ENCODE measurements at regions not wholly inside any gene's neighbourhood (a gene's known extent, or its start where the extent isn't known, plus 50 kb on each side); places are given as distances from the start of the nearest gene placed in this dataset.

DNA sequence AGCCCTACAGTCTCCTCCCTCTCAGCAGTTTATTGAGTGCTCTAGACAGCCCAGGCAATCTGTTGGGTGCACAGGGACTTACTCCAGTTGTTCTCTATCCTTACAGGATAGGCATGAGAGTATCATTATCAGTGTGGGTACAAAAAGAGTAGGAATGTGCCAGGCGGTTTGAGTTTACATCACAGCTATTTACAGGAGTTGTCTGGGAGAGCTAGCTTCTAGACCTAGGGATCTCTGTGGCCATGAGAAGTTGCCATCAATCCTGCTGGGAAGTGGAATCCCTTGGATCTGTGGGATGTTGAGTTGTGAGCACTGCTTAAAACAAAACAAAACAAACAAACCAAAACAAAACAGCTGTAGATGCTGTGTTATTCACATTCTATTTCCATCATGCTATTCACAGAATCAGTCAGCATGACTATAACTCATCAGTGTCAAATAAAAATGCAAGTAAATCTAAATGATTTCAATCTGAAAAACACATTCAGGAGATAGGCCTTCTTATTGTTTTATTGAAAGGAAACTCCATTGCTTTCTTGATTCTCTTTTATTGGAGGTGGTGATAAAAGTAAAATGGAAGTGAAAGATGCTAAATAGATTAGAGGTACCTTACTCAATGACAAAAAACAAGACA lies 552.4 kb upstream of the ZNF608 start:
- no peaks in the 10 kb centered on the region for H3K9me3 ChIP-seq
- no peak for DNase-seq (ENCODE audit: low read depth in 1 of 2, low spot score in 1 of 2)
- WGBS (ENCODE audit: missing lambda C conversion rate) = 38% methylated on average over 1 of the region's 1 CpG
- H3K4me3 ChIP-seq = no peak overlapping the region
- TF ChIP-seq, protein P1, sequence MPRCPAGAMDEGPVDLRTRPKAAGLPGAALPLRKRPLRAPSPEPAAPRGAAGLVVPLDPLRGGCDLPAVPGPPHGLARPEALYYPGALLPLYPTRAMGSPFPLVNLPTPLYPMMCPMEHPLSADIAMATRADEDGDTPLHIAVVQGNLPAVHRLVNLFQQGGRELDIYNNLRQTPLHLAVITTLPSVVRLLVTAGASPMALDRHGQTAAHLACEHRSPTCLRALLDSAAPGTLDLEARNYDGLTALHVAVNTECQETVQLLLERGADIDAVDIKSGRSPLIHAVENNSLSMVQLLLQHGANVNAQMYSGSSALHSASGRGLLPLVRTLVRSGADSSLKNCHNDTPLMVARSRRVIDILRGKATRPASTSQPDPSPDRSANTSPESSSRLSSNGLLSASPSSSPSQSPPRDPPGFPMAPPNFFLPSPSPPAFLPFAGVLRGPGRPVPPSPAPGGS (IDR thresholded peaks at IDR 0.05) = no peak
- TF ChIP-seq POLR2A (IDR thresholded peaks at IDR 0.05; ENCODE audit: low read length) (no peak), RNF2 (IDR thresholded peaks at IDR 0.05; ENCODE audit: borderline replicate concordance, low read depth) (no peak), TFCP2L1 (CRISPR knock-in tag; IDR thresholded peaks at IDR 0.05) (no peak), EHMT2 (IDR thresholded peaks at IDR 0.05; ENCODE audit: low read depth) (no peak)
- TF ChIP-seq, protein P2, sequence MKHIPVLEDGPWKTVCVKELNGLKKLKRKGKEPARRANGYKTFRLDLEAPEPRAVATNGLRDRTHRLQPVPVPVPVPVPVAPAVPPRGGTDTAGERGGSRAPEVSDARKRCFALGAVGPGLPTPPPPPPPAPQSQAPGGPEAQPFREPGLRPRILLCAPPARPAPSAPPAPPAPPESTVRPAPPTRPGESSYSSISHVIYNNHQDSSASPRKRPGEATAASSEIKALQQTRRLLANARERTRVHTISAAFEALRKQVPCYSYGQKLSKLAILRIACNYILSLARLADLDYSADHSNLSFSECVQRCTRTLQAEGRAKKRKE (CRISPR knock-in tag; IDR thresholded peaks at IDR 0.05; ENCODE audit: low read depth) = no peak
- H3K4me1 ChIP-seq = 0 out of 3 replicates have a peak, but pooled peaks cover 10% of the 10 kb centered on the region
- H3K4me2 ChIP-seq = no peak overlapping the region
- FAIRE-seq = no peak
- CTCF ChIA-PET = no interaction called here
- no peak overlapping the region for H3K27ac ChIP-seq
- POLR2A ChIA-PET = no interaction called here
- ATAC-seq = no peak

DNA sequence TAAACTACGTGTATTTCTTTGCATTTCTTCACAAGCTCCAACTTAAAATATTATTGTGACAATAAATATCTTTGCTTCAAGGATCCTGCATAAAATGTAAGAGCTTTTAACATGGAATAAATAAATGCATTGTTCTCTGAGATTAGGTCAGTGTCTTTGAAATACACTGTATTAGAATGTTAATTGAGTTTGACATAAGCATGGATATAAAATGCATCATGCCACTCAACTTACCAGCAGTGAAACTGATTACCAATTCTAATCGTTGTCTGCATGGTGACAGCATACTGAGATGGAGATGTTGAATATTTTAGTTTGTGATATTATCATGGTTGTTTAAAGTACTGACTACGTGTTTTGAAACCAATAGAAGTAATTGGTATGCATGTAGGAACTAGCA lies 555.3 kb upstream of the ZNF608 start:
- ATAC-seq (no peak), FAIRE-seq (no peak), DNase-seq (ENCODE audit: low read depth in 1 of 2, low spot score in 1 of 2) (no peak)
- WGBS (ENCODE audit: missing lambda C conversion rate) = 50% methylated on average over 3 of the region's 3 CpGs
- CTCF ChIA-PET = interaction anchor here (0.5 kb wide), 1 partner anchor 31 kb away, joined by 3 read pairs; no protein-coding TSS in a partner anchor
- Histone ChIP-seq H3K4me3 (no peak overlapping the region), H3K27ac (no peak overlapping the region), H3K4me1 (0 out of 3 replicates have a peak, but pooled peaks cover 3% of the 10 kb centered on the region), H3K9me3 (no peaks in the 10 kb centered on the region), H3K4me2 (no peak overlapping the region)
- POLR2A ChIA-PET = no interaction called here
- TF ChIP-seq, protein P3, sequence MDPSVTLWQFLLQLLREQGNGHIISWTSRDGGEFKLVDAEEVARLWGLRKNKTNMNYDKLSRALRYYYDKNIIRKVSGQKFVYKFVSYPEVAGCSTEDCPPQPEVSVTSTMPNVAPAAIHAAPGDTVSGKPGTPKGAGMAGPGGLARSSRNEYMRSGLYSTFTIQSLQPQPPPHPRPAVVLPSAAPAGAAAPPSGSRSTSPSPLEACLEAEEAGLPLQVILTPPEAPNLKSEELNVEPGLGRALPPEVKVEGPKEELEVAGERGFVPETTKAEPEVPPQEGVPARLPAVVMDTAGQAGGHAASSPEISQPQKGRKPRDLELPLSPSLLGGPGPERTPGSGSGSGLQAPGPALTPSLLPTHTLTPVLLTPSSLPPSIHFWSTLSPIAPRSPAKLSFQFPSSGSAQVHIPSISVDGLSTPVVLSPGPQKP (IDR thresholded peaks at IDR 0.05; ENCODE audit: low read depth, low read length) = no peak
- TF ChIP-seq MAZ (IDR thresholded peaks at IDR 0.05; ENCODE audit: borderline replicate concordance, low read depth, low read length) (no peak), SREBF2 (IDR thresholded peaks at IDR 0.05) (no peak), JUNB (IDR thresholded peaks at IDR 0.05) (no peak), POLR2A (IDR thresholded peaks at IDR 0.05; ENCODE audit: low read length) (no peak), HDAC2 (IDR thresholded peaks at IDR 0.05) (no peak), FOSL2 (IDR thresholded peaks at IDR 0.05) (no peak), FOSL2 (CRISPR knock-in tag; IDR thresholded peaks at IDR 0.05) (no peak), ESRRA (IDR thresholded peaks at IDR 0.05; ENCODE audit: borderline replicate concordance, low read length) (no peak), NPAS2 (CRISPR knock-in tag; IDR thresholded peaks at IDR 0.05; ENCODE audit: borderline replicate concordance) (no peak), GATA3 (IDR thresholded peaks at IDR 0.05; ENCODE audit: borderline replicate concordance) (no peak), MAFK (IDR thresholded peaks at IDR 0.05; ENCODE audit: partially characterized antibody) (no peak), RFX5 (IDR thresholded peaks at IDR 0.05) (no peak), EP300 (IDR thresholded peaks at IDR 0.05) (no peak), HOXB5 (CRISPR knock-in tag; IDR thresholded peaks at IDR 0.05) (no peak)
- TF ChIP-seq, protein P4, sequence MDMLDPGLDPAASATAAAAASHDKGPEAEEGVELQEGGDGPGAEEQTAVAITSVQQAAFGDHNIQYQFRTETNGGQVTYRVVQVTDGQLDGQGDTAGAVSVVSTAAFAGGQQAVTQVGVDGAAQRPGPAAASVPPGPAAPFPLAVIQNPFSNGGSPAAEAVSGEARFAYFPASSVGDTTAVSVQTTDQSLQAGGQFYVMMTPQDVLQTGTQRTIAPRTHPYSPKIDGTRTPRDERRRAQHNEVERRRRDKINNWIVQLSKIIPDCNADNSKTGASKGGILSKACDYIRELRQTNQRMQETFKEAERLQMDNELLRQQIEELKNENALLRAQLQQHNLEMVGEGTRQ (IDR thresholded peaks at IDR 0.05) = no peak

DNA sequence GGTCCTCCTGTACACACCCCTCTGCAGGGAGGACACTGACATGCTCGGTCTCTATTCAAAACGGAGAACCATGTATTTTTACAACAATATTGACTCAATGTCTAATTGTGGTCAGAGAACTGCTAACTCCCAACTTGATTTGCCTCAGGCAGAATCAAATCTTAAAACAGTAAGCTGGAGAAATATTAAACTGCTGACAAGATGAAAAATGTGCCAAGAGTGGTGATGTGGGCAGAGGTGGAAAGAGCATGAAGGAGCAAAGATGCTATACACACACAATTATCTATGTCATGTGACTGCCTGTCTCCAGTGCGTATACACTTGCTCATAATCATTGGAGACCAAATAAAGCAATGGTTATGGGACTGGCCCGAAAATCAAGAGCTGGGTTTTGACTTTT lies 556.1 kb upstream of the ZNF608 start:
- no peak for ATAC-seq
- H3K4me3 ChIP-seq = no peak overlapping the region
- H3K27ac ChIP-seq = no peak overlapping the region
- TF ChIP-seq HOXA7 (CRISPR knock-in tag; IDR thresholded peaks at IDR 0.05) (no peak), PHF8 (IDR thresholded peaks at IDR 0.05; ENCODE audit: borderline replicate concordance, low read depth) (no peak), MYC (IDR thresholded peaks at IDR 0.05; ENCODE audit: borderline replicate concordance, low read length) (no peak), FOSL2 (IDR thresholded peaks at IDR 0.05) (no peak), FOSL2 (CRISPR knock-in tag; IDR thresholded peaks at IDR 0.05) (no peak), MAFK (IDR thresholded peaks at IDR 0.05; ENCODE audit: partially characterized antibody) (peak; percentile 68)
- FAIRE-seq = no peak
- H3K4me1 ChIP-seq = 0 out of 3 replicates have a peak, but pooled peaks cover 3% of the 10 kb centered on the region
- 31% methylated on average over 4 of the region's 4 CpGs for WGBS (ENCODE audit: missing lambda C conversion rate)
- no peak overlapping the region for H3K4me2 ChIP-seq
- DNase-seq (ENCODE audit: low read depth in 1 of 2, low spot score in 1 of 2) = no peak
- H3K9me3 ChIP-seq = 0 out of 3 replicates have a peak, but pooled peaks cover 4% of the 10 kb centered on the region
- ChIA-PET POLR2A (no interaction called here), CTCF (no interaction called here)
